Neural crest cell (in vitro differentiated cells): ENCODE measurements at regions not wholly inside any gene's neighbourhood (a gene's known extent, or its start where the extent isn't known, plus 50 kb on each side); places are given as distances from the start of the nearest gene placed in this dataset.

Experiments
- DNase-seq: peaks from one replicate; pipeline ENCODE4 v3.0.0; 2021; ENCODE audit warnings: low read depth, mixed read lengths, low spot score
- H3K27ac Mint-ChIP-seq: one replicate; pipeline ENCODE4 v1.8.0; 2021; ENCODE audit warnings: mild to moderate bottlenecking, mixed read lengths; ENCODE audit not compliant: unreplicated experiment
- H3K27me3 Mint-ChIP-seq: 2 replicates; pipeline ENCODE4 v1.8.0; 2021; ENCODE audit warnings: low read depth, mild to moderate bottlenecking, mixed read lengths
- H3K36me3 Mint-ChIP-seq: 2 replicates; pipeline ENCODE4 v1.8.0; 2021; ENCODE audit warnings: low read depth, mild to moderate bottlenecking, mixed read lengths
- H3K4me1 Mint-ChIP-seq: 2 replicates; pipeline ENCODE4 v1.8.0; 2021; ENCODE audit warnings: mixed read lengths
- H3K4me3 Mint-ChIP-seq: one replicate; pipeline ENCODE4 v1.8.0; 2021; ENCODE audit warnings: mild to moderate bottlenecking, mixed read lengths
- H3K9me3 Mint-ChIP-seq: 2 replicates; pipeline ENCODE4 v1.8.0; 2021; ENCODE audit warnings: mixed read lengths
- TF ChIP-seq, protein P1 (sequence below): fragments of 200-600 bp; sonication (generic); conservative IDR thresholded peaks from 2 replicates; pipeline ENCODE4 v1.5.0; 2021; ENCODE audit warnings: antibody characterized with exemption, mild to moderate bottlenecking

DNA sequence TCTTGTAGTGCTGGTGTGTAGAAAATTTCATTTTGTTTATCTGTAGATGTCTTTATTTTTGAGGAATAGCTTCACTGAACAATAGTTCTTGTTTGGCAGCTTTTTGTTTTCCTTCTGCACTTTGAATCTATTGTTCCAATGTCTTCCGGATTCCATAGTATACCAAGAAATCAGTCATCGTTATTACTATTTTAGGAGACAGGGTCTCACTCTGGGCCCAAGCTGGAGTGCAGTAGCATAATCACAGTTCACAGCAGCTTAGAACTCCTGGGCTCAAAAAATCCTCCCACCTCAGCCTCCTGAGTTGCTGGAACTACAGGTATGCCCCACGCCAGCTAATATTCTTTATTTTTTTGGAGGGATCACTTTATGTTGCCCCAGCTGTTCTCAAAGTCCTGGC lies 67.7 kb upstream of the RGS2 start:
- no peaks in the 10 kb centered on the region for H3K4me1 Mint-ChIP-seq
- H3K27ac Mint-ChIP-seq, result no peak overlapping the region
- peaks cover 11% of the 10 kb centered on the region for H3K36me3 Mint-ChIP-seq
- H3K4me3 Mint-ChIP-seq, result no peak overlapping the region
- no peak for DNase-seq
- H3K27me3 Mint-ChIP-seq, result no peaks in the 10 kb centered on the region
- TF ChIP-seq, protein P1, sequence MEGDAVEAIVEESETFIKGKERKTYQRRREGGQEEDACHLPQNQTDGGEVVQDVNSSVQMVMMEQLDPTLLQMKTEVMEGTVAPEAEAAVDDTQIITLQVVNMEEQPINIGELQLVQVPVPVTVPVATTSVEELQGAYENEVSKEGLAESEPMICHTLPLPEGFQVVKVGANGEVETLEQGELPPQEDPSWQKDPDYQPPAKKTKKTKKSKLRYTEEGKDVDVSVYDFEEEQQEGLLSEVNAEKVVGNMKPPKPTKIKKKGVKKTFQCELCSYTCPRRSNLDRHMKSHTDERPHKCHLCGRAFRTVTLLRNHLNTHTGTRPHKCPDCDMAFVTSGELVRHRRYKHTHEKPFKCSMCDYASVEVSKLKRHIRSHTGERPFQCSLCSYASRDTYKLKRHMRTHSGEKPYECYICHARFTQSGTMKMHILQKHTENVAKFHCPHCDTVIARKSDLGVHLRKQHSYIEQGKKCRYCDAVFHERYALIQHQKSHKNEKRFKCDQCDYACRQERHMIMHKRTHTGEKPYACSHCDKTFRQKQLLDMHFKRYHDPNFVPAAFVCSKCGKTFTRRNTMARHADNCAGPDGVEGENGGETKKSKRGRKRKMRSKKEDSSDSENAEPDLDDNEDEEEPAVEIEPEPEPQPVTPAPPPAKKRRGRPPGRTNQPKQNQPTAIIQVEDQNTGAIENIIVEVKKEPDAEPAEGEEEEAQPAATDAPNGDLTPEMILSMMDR, result no peak
- H3K9me3 Mint-ChIP-seq, result peaks cover 4% of the 10 kb centered on the region

DNA sequence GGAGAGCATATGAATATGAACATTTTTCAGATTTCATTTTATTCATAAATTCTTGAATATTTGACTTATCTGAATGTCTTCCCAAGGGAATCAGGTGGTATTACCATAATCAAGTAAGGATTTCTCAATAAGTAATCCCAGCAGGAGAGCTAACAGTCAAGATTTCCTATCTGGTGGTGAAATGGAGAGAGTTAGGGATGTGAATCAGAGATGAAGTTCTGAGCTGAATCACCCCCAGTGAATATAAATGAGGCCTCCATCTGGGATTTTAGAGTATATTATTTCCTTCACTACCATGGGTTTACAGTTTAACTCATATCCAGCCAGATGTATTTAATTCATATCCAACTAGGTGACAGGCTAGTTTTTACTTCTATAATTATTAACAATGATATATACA lies 61.5 kb upstream of the RGS2 start:
- H3K4me1 Mint-ChIP-seq, result no peaks in the 10 kb centered on the region
- TF ChIP-seq, protein P1, result no peak
- no peak overlapping the region for H3K4me3 Mint-ChIP-seq
- no peak overlapping the region for H3K27ac Mint-ChIP-seq
- peaks cover 3% of the 10 kb centered on the region for H3K9me3 Mint-ChIP-seq
- H3K36me3 Mint-ChIP-seq, result peaks cover 2% of the 10 kb centered on the region
- no peak for DNase-seq
- no peaks in the 10 kb centered on the region for H3K27me3 Mint-ChIP-seq

DNA sequence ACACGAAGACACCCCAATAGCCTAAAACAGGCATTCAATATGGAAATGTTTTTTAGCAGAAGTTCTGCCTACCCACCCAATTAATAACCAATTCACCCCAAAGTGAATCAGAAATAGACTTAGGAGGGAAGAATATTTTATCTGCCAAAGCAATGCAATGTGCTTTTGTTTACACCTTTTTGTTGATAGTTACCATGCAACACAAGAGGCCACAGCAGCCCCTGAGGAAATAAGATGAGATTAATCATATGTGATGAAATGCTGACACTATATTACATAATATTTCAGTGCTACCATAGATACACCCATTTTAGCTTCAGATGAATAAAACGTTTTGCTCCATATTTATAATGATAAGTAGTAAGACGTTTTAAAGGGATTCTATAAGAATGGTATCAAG lies 60.9 kb upstream of the RGS2 start:
- DNase-seq, result no peak
- TF ChIP-seq, protein P1, result no peak
- H3K9me3 Mint-ChIP-seq, result peaks cover 5% of the 10 kb centered on the region
- no peak overlapping the region for H3K4me3 Mint-ChIP-seq
- H3K27me3 Mint-ChIP-seq, result no peaks in the 10 kb centered on the region
- H3K36me3 Mint-ChIP-seq, result no peaks in the 10 kb centered on the region
- no peaks in the 10 kb centered on the region for H3K4me1 Mint-ChIP-seq
- no peak overlapping the region for H3K27ac Mint-ChIP-seq

DNA sequence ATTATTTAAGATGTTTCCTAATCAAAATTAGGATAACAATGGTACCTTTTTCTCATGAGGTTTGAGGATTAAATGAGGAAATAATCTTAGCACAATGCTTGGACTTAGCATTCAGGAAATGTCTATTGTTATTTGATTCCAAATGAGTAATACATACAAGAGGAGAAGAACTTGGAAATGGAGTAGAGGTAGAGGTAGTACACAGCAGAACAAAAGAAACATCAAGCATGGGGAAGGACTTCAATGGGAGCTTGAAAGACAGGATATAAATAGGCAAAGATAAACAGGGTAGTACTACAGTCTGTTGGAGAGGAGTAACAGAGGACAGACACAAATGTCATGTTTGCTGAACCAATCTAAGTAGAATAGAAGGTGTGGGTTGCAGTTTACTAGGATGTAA lies 59.5 kb upstream of the RGS2 start:
- Mint-ChIP-seq H3K36me3 (no peaks in the 10 kb centered on the region), H3K27me3 (no peaks in the 10 kb centered on the region), H3K4me3 (no peak overlapping the region), H3K9me3 (peaks cover 7% of the 10 kb centered on the region), H3K4me1 (no peaks in the 10 kb centered on the region), H3K27ac (no peak overlapping the region)
- TF ChIP-seq, protein P1, result no peak
- DNase-seq, result no peak

DNA sequence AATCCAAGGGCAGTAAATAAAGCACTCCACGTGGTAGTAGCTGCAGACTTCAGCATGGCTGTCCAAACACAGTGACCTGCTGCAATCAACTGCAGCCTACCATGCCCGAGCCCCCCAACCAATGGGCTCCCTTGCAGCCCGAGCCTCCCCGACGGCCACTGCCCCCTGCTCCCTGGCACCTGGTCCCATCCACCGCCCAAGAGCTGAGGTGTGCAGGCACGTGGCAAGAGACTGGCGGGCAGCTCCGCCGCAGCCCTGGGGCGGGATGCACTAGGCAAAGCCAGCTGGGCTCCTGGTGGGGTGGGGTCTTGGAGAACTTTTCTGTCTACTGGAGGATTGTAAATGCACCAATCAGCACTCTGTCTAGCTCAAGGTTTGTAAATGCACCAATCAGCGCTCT lies 57.6 kb upstream of the RGS2 start:
- H3K27ac Mint-ChIP-seq, result no peak overlapping the region
- H3K36me3 Mint-ChIP-seq, result no peaks in the 10 kb centered on the region
- TF ChIP-seq, protein P1, result no peak
- H3K4me1 Mint-ChIP-seq, result no peaks in the 10 kb centered on the region
- no peaks in the 10 kb centered on the region for H3K27me3 Mint-ChIP-seq
- DNase-seq, result no peak
- H3K4me3 Mint-ChIP-seq, result no peak overlapping the region
- H3K9me3 Mint-ChIP-seq, result peaks cover 5% of the 10 kb centered on the region

DNA sequence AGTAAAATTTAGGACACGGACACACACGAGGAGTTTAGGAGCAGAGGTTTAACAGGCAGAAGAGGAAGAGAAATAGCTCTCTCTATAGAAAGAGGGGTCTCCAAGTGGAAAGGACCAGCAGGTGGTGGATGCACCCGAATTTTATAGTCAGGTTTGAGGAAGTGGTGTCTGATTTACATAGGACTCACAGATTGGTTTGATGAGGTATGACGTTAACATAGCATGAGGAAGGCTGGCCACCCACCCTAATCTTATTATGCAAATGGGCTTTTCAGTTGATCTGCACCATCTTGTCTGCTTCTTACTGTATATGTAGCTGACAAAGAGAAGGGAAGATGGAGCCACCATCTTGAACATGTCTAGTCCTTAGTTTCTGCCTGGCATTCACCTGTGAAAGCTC lies 52.5 kb upstream of the RGS2 start:
- H3K4me3 Mint-ChIP-seq, result no peak overlapping the region
- H3K27me3 Mint-ChIP-seq, result no peaks in the 10 kb centered on the region
- TF ChIP-seq, protein P1, result no peak
- no peak for DNase-seq
- no peaks in the 10 kb centered on the region for H3K36me3 Mint-ChIP-seq
- H3K9me3 Mint-ChIP-seq, result peaks cover 10% of the 10 kb centered on the region
- H3K27ac Mint-ChIP-seq, result no peak overlapping the region
- H3K4me1 Mint-ChIP-seq, result no peaks in the 10 kb centered on the region
